ENCODE measurements at regions not wholly inside any gene's neighbourhood (a gene's known extent, or its start where the extent isn't known, plus 50 kb on each side); places are given as distances from the start of the nearest gene placed in this dataset.
"Not testable (repeated sequence)": the region's sequence is repeated elsewhere in the genome, so short reads cannot be mapped to it uniquely, and the experiment has no call there.

DNA sequence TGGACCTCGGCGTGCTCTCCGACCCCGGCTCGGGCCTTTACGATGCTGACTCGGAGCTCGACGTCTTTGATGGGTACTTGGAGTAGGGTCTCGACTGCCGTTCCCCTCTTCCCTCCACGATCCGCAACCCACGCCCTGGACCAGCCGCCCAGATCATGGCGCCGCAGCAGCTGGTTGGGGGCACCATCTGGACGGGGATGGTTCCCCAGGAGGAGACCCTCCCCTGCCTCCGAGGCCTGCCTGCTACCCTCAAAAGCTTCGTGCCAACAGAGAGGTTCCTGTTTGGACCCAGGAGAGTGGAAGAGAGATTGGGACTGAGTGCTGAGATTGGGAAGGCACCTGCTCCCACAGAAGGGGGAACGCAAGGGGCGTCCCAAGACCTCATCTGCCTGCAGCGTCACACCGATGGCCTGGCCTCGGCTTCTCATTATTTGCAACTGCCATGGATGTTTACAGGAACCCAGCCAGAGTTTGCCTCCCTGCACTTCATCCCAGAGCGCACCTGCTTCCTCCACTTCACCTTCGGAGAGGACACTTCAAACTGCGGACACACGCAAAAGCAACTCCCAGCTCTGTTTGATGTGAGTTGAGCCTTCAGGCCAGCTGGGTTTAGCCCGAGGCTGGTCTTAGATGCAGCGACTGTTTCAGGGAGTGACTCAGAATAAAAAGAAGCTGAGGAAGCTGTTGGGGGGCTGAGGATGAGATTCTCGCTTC lies 58.9 kb downstream of the GOLGA6L7 start:
- WGBS (ENCODE audit: extremely low coverage, insufficient coverage, insufficient read length) = no CpG with 5 or more reads among the region's 32 CpGs

DNA sequence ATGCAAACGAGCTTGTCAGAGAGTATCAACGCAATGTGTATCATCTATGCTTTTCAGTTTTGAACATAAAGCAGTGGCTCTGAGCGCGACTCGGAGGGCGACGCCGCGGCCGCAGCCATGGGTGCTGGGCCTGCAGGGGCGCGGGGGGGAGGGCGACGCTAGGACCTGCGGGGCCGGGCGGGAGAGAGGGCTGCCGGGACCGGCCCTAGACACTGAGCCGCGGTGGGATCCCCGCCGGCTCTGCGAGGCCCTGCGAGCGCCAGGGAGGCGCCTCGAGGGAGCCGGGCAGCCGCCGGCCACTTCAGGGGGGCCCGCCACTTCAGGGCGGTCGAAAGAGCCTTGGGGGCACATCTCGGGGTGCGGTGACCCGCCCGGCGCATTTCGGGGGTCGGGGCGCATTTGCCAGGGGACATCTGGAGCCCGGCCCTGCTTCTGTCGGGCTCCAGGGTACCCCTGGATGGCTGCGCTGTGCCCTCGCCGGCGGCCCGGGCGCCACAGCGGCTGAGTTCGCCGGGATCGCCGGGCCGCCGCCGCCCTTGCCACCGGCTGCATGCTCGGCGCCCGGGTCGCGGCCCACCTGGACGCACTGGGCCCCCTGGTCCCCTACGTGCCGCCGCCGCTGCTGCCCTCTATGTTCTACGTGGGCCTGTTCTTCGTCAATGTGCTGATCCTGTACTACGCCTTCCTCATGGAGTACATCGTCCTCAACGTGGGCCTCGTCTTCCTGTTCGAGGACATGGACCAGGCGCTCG lies 59.6 kb downstream of the GOLGA6L7 start:
- not testable (repeated sequence) for H3K79me1 ChIP-seq (ENCODE audit: low read length); H3K36me3 ChIP-seq (ENCODE audit: control insufficient read depth in 1 of 2, insufficient read depth in 2 of 2, low read length in 2 of 2); H3K4me2 ChIP-seq (ENCODE audit: low read length); H2BK120ac ChIP-seq (ENCODE audit: insufficient read depth, low read length, poor library complexity); H3K9me3 ChIP-seq (ENCODE audit: insufficient read depth, low read depth, low read length); H3K14ac ChIP-seq (ENCODE audit: low read length); H3K27me3 ChIP-seq (ENCODE audit: insufficient read depth, low read length); H4K91ac ChIP-seq (ENCODE audit: low read depth, low read length); H3K79me2 ChIP-seq (ENCODE audit: control insufficient read depth, insufficient read depth, low read length, poor library complexity); H4K12ac ChIP-seq (ENCODE audit: low read depth, low read length); H3K9ac ChIP-seq (ENCODE audit: low read length); H2AK5ac ChIP-seq (ENCODE audit: low read length); H3K18ac ChIP-seq (ENCODE audit: low read length); H3K4ac ChIP-seq (ENCODE audit: low read depth, low read length); H4K8ac ChIP-seq (ENCODE audit: low read depth, low read length); H3K4me1 ChIP-seq (ENCODE audit: control insufficient read depth in 1 of 2, insufficient read depth in 2 of 2, low read length in 2 of 2); DNase-seq; H3K23ac ChIP-seq (ENCODE audit: low read length); H2BK5ac ChIP-seq (ENCODE audit: low read depth, low read length, poor library complexity); H2AFZ ChIP-seq (ENCODE audit: insufficient read depth, low read length, poor library complexity); H3K4me3 ChIP-seq (ENCODE audit: low read depth, low read length); H2BK12ac ChIP-seq (ENCODE audit: low read length); H3K27ac ChIP-seq (ENCODE audit: low read depth, low read length)
- no CpG with 5 or more reads among the region's 78 CpGs for WGBS (ENCODE audit: extremely low coverage, insufficient coverage, insufficient read length)

More for the DNA sequence above, 58.9 kb downstream of the GOLGA6L7 start:
- not testable (repeated sequence) for H3K9ac ChIP-seq (ENCODE audit: low read length); H2AK5ac ChIP-seq (ENCODE audit: low read length); H4K12ac ChIP-seq (ENCODE audit: low read depth, low read length); H2BK12ac ChIP-seq (ENCODE audit: low read length); H3K4me2 ChIP-seq (ENCODE audit: low read length); H3K4ac ChIP-seq (ENCODE audit: low read depth, low read length); H3K4me1 ChIP-seq (ENCODE audit: control insufficient read depth in 1 of 2, insufficient read depth in 2 of 2, low read length in 2 of 2); H4K8ac ChIP-seq (ENCODE audit: low read depth, low read length); H3K27ac ChIP-seq (ENCODE audit: low read depth, low read length); H3K27me3 ChIP-seq (ENCODE audit: insufficient read depth, low read length); H2AFZ ChIP-seq (ENCODE audit: insufficient read depth, low read length, poor library complexity); H4K91ac ChIP-seq (ENCODE audit: low read depth, low read length); H3K9me3 ChIP-seq (ENCODE audit: insufficient read depth, low read depth, low read length); H3K23ac ChIP-seq (ENCODE audit: low read length); H3K79me2 ChIP-seq (ENCODE audit: control insufficient read depth, insufficient read depth, low read length, poor library complexity); H3K4me3 ChIP-seq (ENCODE audit: low read depth, low read length); H3K79me1 ChIP-seq (ENCODE audit: low read length); H3K36me3 ChIP-seq (ENCODE audit: control insufficient read depth in 1 of 2, insufficient read depth in 2 of 2, low read length in 2 of 2); H3K14ac ChIP-seq (ENCODE audit: low read length); H2BK120ac ChIP-seq (ENCODE audit: insufficient read depth, low read length, poor library complexity); H2BK5ac ChIP-seq (ENCODE audit: low read depth, low read length, poor library complexity); H3K18ac ChIP-seq (ENCODE audit: low read length)
- peak in 1 of 2 donors; percentile 3 for DNase-seq

DNA sequence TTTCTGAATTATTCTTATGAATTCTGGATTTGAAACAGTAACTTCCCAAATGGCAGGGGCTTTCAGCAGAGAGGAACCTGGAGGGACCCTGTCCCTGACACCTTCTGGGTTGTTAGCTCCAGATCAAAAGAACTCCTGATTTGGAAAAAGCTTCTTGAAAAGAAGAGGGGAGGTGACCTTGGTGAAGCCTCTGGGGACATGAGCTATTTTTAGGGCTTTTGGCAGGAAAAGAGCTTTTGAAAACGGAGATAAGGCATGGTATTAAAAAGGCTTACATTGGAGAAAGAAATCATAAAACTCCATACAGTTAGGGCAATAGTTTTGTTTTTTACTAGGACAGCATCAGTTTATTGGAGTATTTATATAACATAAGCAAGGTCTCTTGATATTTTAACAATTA lies 60.3 kb downstream of the GOLGA6L7 start:
- not testable (repeated sequence) for H2AFZ ChIP-seq (ENCODE audit: insufficient read depth, low read length, poor library complexity); H3K27ac ChIP-seq (ENCODE audit: low read depth, low read length); H2BK5ac ChIP-seq (ENCODE audit: low read depth, low read length, poor library complexity); DNase-seq; H3K4me1 ChIP-seq (ENCODE audit: control insufficient read depth in 1 of 2, insufficient read depth in 2 of 2, low read length in 2 of 2); H4K8ac ChIP-seq (ENCODE audit: low read depth, low read length); H2BK120ac ChIP-seq (ENCODE audit: insufficient read depth, low read length, poor library complexity); H2BK12ac ChIP-seq (ENCODE audit: low read length); H3K36me3 ChIP-seq (ENCODE audit: control insufficient read depth in 1 of 2, insufficient read depth in 2 of 2, low read length in 2 of 2); H4K91ac ChIP-seq (ENCODE audit: low read depth, low read length); H2AK5ac ChIP-seq (ENCODE audit: low read length); H3K79me1 ChIP-seq (ENCODE audit: low read length); H3K4ac ChIP-seq (ENCODE audit: low read depth, low read length); H4K12ac ChIP-seq (ENCODE audit: low read depth, low read length); H3K23ac ChIP-seq (ENCODE audit: low read length); H3K4me2 ChIP-seq (ENCODE audit: low read length); H3K4me3 ChIP-seq (ENCODE audit: low read depth, low read length); H3K14ac ChIP-seq (ENCODE audit: low read length); H3K79me2 ChIP-seq (ENCODE audit: control insufficient read depth, insufficient read depth, low read length, poor library complexity); H3K18ac ChIP-seq (ENCODE audit: low read length); H3K27me3 ChIP-seq (ENCODE audit: insufficient read depth, low read length); H3K9ac ChIP-seq (ENCODE audit: low read length); H3K9me3 ChIP-seq (ENCODE audit: insufficient read depth, low read depth, low read length)
- no CpG with 5 or more reads among the region's 1 CpG for WGBS (ENCODE audit: extremely low coverage, insufficient coverage, insufficient read length)

DNA sequence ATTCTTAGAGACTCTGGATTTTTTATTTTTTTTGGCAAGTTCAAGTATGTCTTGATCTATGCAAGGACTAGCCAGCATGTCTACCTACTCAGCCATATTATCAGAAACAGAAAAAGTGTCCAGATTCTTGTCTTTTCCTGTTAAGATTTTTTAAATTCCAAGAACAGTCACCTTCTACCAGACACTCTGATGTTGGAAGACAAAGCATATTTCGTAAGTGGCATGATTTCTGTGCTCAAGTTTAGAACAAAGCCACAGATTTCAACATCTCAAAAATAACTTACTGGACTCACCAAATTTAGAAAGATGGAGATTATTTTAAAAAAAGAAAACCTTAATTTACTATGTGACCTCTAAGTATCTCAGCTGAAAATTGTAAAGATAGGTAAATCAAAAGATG lies 61.9 kb downstream of the GOLGA6L7 start:
- no peak overlapping the region for H4K8ac ChIP-seq (ENCODE audit: low read depth, low read length)
- H3K4me2 ChIP-seq (ENCODE audit: low read length) = no peak overlapping the region
- no peak overlapping the region for H3K14ac ChIP-seq (ENCODE audit: low read length)
- no peak overlapping the region for H2BK5ac ChIP-seq (ENCODE audit: low read depth, low read length, poor library complexity)
- no peak overlapping the region for H3K4me3 ChIP-seq (ENCODE audit: low read depth, low read length)
- H2AFZ ChIP-seq (ENCODE audit: insufficient read depth, low read length, poor library complexity) = no peak overlapping the region
- no peaks in the 10 kb centered on the region for H3K36me3 ChIP-seq (ENCODE audit: control insufficient read depth in 1 of 2, insufficient read depth in 2 of 2, low read length in 2 of 2)
- no peak overlapping the region for H3K4ac ChIP-seq (ENCODE audit: low read depth, low read length)
- no peak overlapping the region for H2AK5ac ChIP-seq (ENCODE audit: low read length)
- H2BK12ac ChIP-seq (ENCODE audit: low read length) = no peak overlapping the region
- no peaks in the 10 kb centered on the region for H3K27me3 ChIP-seq (ENCODE audit: insufficient read depth, low read length)
- no CpG with 5 or more reads among the region's 1 CpG for WGBS (ENCODE audit: extremely low coverage, insufficient coverage, insufficient read length)
- peak overlapping the region; percentile 10 for H3K27ac ChIP-seq (ENCODE audit: low read depth, low read length)
- no peaks in the 10 kb centered on the region for H3K79me2 ChIP-seq (ENCODE audit: control insufficient read depth, insufficient read depth, low read length, poor library complexity)
- no peak overlapping the region for H3K23ac ChIP-seq (ENCODE audit: low read length)
- no peak overlapping the region for H4K12ac ChIP-seq (ENCODE audit: low read depth, low read length)
- H2BK120ac ChIP-seq (ENCODE audit: insufficient read depth, low read length, poor library complexity) = no peak overlapping the region
- H3K18ac ChIP-seq (ENCODE audit: low read length) = no peak overlapping the region
- DNase-seq = peak; percentile 2 to 80
- no peaks in the 10 kb centered on the region for H3K79me1 ChIP-seq (ENCODE audit: low read length)
- H4K91ac ChIP-seq (ENCODE audit: low read depth, low read length) = no peak overlapping the region
- no peaks in the 10 kb centered on the region for H3K4me1 ChIP-seq (ENCODE audit: control insufficient read depth in 1 of 2, insufficient read depth in 2 of 2, low read length in 2 of 2)
- no peaks in the 10 kb centered on the region for H3K9me3 ChIP-seq (ENCODE audit: insufficient read depth, low read depth, low read length)
- no peak overlapping the region for H3K9ac ChIP-seq (ENCODE audit: low read length)

Measured in trophoblast cell (in vitro differentiated cells and primary cell).